Effector CD8-positive, alpha-beta T cell (primary cell): ENCODE measurements at regions not wholly inside any gene's neighbourhood (a gene's known extent, or its start where the extent isn't known, plus 50 kb on each side); places are given as distances from the start of the nearest gene placed in this dataset.
"Not testable (repeated sequence)": the region's sequence is repeated elsewhere in the genome, so short reads cannot be mapped to it uniquely, and the experiment has no call there.

ENCODE experiments used
- DNase-seq: peaks from one replicate; lab custom pipeline; 2025; lab: John Stamatoyannopoulos, UW

GRCh38 chr1:38612951-38613350, 246.6 kb downstream of the RRAGC start:
- DNase-seq: no peak

GRCh38 chr1:38611664-38612211, 247.8 kb downstream of the RRAGC start:
- no peak for DNase-seq

- DNase-seq: no peak
These were observed 250.2 kb downstream of the RRAGC start for GRCh38 chr1:38609166-38610025.

GRCh38 chr1:38608202-38608864, 251.2 kb downstream of the RRAGC start:
- no peak for DNase-seq

- DNase-seq: no peak
These were observed 252.0 kb downstream of the RRAGC start for GRCh38 chr1:38607526-38607925.

DNA sequence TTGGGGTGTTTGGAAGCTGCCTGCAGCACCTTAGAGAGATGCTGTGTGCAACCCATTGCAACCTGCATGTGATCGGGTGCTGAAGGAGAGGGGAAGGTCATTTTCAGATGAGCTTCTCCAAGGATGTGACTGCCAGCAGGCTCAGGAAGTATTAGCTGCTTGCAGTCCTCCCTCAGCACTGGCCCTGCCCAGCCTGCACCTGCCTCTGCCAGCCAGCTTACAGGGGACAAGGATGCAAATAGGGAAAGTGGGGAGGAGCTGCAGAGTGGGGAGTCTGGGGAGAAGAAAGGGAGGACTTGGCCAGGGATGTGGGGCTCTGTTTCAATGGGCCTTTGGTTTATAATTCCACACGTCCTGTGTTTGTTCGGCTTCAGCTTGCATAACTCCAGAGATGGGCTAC, 254.5 kb downstream of the RRAGC start:
- DNase-seq: no peak

- no peak for DNase-seq
These were observed 255.7 kb downstream of the RRAGC start for GRCh38 chr1:38603907-38604306.

DNA sequence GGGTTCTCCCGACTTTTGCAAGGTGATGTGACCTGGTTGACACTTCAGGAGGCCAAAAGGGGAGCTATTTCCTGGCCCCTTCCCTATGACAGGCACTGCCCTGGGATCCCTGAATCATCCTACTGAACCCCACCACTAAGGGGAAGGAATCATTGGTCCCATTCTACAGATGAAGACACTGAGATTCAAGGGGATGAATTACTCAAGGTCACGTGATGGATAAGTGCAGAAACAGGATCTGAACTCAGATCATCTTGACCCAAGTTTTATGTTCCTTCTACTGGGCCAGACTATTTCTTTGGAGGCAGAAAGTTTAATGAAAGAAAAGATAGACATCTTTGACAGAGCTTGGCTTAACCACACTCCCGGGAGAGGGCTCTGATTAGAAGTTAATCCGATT, 258.7 kb downstream of the RRAGC start:
- no peak for DNase-seq

- no peak for DNase-seq
These were observed 259.3 kb downstream of the RRAGC start for GRCh38 chr1:38600286-38600685.

- no peak for DNase-seq
These were observed 261.5 kb downstream of the RRAGC start for GRCh38 chr1:38598118-38598517.

DNA sequence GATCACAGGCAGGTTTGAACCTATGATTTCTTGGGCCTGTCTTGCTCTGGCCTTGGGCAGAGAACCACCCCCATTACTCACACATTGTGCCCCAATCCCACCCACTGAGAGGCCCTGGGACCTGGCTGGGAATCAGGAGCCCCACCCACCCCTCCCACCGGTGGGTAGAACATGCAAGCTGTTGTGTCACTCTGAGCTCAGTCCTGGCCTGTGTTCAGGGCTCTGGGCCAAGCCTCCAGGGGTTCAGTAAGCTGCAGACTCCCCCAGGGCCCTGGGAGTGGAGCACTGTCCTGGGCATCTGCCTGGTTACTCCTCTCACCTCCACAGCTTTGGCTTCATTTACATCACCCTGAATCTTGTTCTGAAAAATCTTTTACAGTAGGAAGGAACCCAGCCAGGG, 270.5 kb downstream of the RRAGC start:
- no peak for DNase-seq

- DNase-seq: no peak
These were observed 271.8 kb downstream of the RRAGC start for GRCh38 chr1:38587766-38588165.

GRCh38 chr1:38586993-38587646, 272.5 kb downstream of the RRAGC start:
- peak; percentile 25 for DNase-seq

DNA sequence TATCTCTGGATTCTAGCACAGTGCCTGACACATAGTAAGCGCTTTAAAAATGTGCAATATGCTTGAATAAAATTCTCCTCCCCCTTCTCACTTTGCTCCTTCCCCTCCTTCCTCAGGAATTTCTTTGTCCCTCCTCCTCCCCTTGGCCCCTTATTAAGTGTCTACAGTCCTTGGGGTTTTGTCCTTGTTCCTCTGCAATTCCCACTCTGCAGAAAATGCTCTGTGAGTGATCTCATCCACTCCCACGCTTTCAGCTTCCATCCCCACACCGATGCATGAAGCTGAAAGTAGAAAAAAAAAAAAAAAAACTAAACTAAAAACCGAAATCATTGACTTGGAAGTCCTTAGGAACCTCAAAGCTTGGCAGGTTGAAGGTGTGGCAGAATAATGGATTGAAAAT, 273.6 kb downstream of the RRAGC start:
- no peak for DNase-seq

DNA sequence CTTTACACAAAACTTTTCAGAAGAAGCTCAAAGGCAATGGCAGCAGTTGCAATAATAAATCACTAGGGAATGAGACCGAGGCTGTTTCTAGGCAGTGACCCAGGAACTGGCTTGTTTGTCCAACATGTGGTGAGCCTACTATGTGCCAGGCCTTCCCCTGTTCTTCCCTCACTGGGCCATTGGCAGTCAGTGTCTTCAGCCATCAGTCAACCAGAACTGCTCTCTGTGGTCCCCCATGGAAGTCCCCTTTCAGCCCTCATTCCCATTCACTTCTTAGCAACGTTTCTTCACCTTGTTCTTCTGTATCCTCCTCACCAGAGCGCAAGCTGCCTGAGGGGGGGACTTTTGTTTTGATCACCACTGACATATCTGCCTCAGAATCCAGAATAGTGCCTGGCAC, 274.1 kb downstream of the RRAGC start:
- no peak for DNase-seq

- DNase-seq: no peak
These were observed 274.9 kb downstream of the RRAGC start for GRCh38 chr1:38584448-38585355.

GRCh38 chr1:38583287-38583686, 276.3 kb downstream of the RRAGC start:
- not testable (repeated sequence) for DNase-seq

GRCh38 chr1:38581396-38581795, 278.2 kb downstream of the RRAGC start:
- DNase-seq: no peak

DNA sequence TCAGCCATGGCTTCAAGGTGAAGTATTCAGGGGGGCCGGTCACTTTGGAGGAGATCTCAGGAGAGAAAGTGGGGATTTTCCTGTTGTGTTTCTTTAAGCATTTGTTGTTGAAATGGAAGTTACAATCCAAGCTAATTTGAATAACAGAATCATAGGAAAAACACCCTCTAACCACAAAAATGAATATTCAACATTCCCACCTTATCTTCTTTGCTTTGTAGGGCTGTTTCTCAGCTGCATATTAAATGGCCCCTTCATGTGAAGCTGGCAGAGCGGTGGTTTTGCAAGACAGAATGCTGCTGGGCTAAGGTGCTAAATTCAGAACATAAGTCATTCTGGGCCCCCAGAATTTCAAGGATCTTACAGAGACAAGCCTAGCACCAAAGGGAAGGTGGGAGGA, 279.0 kb downstream of the RRAGC start:
- no peak for DNase-seq

- DNase-seq: no peak
These were observed 280.5 kb downstream of the RRAGC start for GRCh38 chr1:38579056-38579455.

GRCh38 chr1:38578271-38578951, 281.2 kb downstream of the RRAGC start:
- no peak for DNase-seq
